MM.1S (cell line): ENCODE measurements at regions not wholly inside any gene's neighbourhood (a gene's known extent, or its start where the extent isn't known, plus 50 kb on each side); places are given as distances from the start of the nearest gene placed in this dataset.

Experiments
- CTCF ChIP-seq: fragments of 300-600 bp; sonication (generic); IDR thresholded peaks from 2 replicates; pipeline ENCODE4 v1.5.1; 2016; ENCODE audit warnings: antibody characterized with exemption, low read length, mixed read lengths
- EZH2 ChIP-seq: fragments of 300-600 bp; sonication (generic); optimal IDR thresholded peaks from 2 replicates; pipeline ENCODE3; 2017; ENCODE audit warnings: low read depth, mild to moderate bottlenecking, antibody characterized with exemption, low read length, mixed read lengths
- EZH2phosphoT487 ChIP-seq: fragments of 300-600 bp; sonication (generic); IDR thresholded peaks from 2 replicates; pipeline ENCODE4 v1.6.1; 2018; ENCODE audit warnings: antibody characterized with exemption, low read length

- TF ChIP-seq EZH2: no peak
- no peak for TF ChIP-seq CTCF
- no peak for TF ChIP-seq EZH2phosphoT487
Observed at GRCh38 chr1:219271818-219272535, 98.3 kb downstream of the LYPLAL1 start.
